ENCODE measurements at regions not wholly inside any gene's neighbourhood (a gene's known extent, or its start where the extent isn't known, plus 50 kb on each side); places are given as distances from the start of the nearest gene placed in this dataset.
"Not testable (repeated sequence)": the region's sequence is repeated elsewhere in the genome, so short reads cannot be mapped to it uniquely, and the experiment has no call there.

GRCh38 chr9:15033316-15033715 lies 123.1 kb upstream of the FREM1 start:
- no peak for DNase-seq (ENCODE audit: low read depth, low spot score)

GRCh38 chr9:15032860-15033259 lies 122.6 kb upstream of the FREM1 start:
- DNase-seq (ENCODE audit: low read depth, low spot score) = no peak

- DNase-seq (ENCODE audit: low read depth, low spot score) = no peak
These were observed 110.9 kb upstream of the FREM1 start for GRCh38 chr9:15021146-15021545.

GRCh38 chr9:15018096-15018637 lies 107.9 kb upstream of the FREM1 start:
- no peak for DNase-seq (ENCODE audit: low read depth, low spot score)

GRCh38 chr9:15010581-15010980 lies 100.4 kb upstream of the FREM1 start:
- no peak for DNase-seq (ENCODE audit: low read depth, low spot score)

- no peak for DNase-seq (ENCODE audit: low read depth, low spot score)
These were observed 97.5 kb upstream of the FREM1 start for GRCh38 chr9:15007698-15008097.

- DNase-seq (ENCODE audit: low read depth, low spot score) = no peak
These were observed 84.5 kb upstream of the FREM1 start for GRCh38 chr9:14994738-14995137.

GRCh38 chr9:14993901-14994554 lies 83.8 kb upstream of the FREM1 start:
- DNase-seq (ENCODE audit: low read depth, low spot score) = no peak

- peak; percentile 49 for DNase-seq (ENCODE audit: low read depth, low spot score)
These were observed 83.0 kb upstream of the FREM1 start for GRCh38 chr9:14993061-14993800.

GRCh38 chr9:14992516-14992915 lies 82.3 kb upstream of the FREM1 start:
- DNase-seq (ENCODE audit: low read depth, low spot score) = no peak

GRCh38 chr9:14992081-14992480 lies 81.9 kb upstream of the FREM1 start:
- DNase-seq (ENCODE audit: low read depth, low spot score) = no peak

- not testable (repeated sequence) for DNase-seq (ENCODE audit: low read depth, low spot score)
These were observed 80.4 kb upstream of the FREM1 start for GRCh38 chr9:14990647-14991046.

- no peak for DNase-seq (ENCODE audit: low read depth, low spot score)
These were observed 79.6 kb upstream of the FREM1 start for GRCh38 chr9:14989811-14990210.

- DNase-seq (ENCODE audit: low read depth, low spot score) = not testable (repeated sequence)
These were observed 79.1 kb upstream of the FREM1 start for GRCh38 chr9:14989336-14989735.

GRCh38 chr9:14987858-14988257 lies 77.6 kb upstream of the FREM1 start:
- DNase-seq (ENCODE audit: low read depth, low spot score) = no peak

- no peak for DNase-seq (ENCODE audit: low read depth, low spot score)
These were observed 75.2 kb upstream of the FREM1 start for GRCh38 chr9:14985419-14985818.

- DNase-seq (ENCODE audit: low read depth, low spot score) = no peak
These were observed 73.4 kb upstream of the FREM1 start for GRCh38 chr9:14983599-14983998.

- no peak for DNase-seq (ENCODE audit: low read depth, low spot score)
These were observed 71.2 kb upstream of the FREM1 start for GRCh38 chr9:14981291-14981950.

- no peak for DNase-seq (ENCODE audit: low read depth, low spot score)
These were observed 68.1 kb upstream of the FREM1 start for GRCh38 chr9:14978022-14979000.

GRCh38 chr9:14967450-14968321 lies 57.5 kb upstream of the FREM1 start:
- DNase-seq (ENCODE audit: low read depth, low spot score) = no peak
